Activated naive CD4-positive, alpha-beta T cell (primary cell): ENCODE measurements at regions not wholly inside any gene's neighbourhood (a gene's known extent, or its start where the extent isn't known, plus 50 kb on each side); places are given as distances from the start of the nearest gene placed in this dataset.
"Not testable (repeated sequence)": the region's sequence is repeated elsewhere in the genome, so short reads cannot be mapped to it uniquely, and the experiment has no call there.

ENCODE experiments used
- DNase-seq, 4 experiments: peaks; one replicate each; lab custom pipeline; 2025; lab: John Stamatoyannopoulos, UW

DNA sequence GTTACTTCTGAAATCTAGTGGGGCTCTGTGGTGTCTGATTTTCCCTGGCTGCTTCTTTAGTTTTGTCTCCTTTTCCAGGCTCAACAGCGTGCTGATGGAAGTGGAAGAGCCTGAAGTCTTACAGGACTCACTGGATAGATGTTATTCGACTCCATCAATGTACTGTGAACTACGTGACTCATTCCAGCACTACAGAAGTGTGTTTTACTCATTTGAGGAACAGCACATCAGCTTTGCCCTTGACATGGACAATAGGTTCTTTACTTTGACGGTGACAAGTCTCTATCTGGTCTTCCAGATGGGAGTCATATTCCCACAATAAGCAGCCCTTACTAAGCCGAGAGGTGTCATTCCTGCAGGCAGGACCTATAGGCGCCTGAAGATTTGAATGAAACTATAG lies 51.1 kb downstream of the NBPF8 start:
- DNase-seq = not testable (repeated sequence)

GRCh38 chr1:120477663-120478062 lies 62.8 kb downstream of the NBPF8 start:
- not testable (repeated sequence) for DNase-seq

- DNase-seq = not testable (repeated sequence)
These were observed 63.6 kb downstream of the NBPF8 start for GRCh38 chr1:120478400-120478799.

- not testable (repeated sequence) for DNase-seq
These were observed 72.7 kb downstream of the NBPF8 start for GRCh38 chr1:120487542-120487941.

DNA sequence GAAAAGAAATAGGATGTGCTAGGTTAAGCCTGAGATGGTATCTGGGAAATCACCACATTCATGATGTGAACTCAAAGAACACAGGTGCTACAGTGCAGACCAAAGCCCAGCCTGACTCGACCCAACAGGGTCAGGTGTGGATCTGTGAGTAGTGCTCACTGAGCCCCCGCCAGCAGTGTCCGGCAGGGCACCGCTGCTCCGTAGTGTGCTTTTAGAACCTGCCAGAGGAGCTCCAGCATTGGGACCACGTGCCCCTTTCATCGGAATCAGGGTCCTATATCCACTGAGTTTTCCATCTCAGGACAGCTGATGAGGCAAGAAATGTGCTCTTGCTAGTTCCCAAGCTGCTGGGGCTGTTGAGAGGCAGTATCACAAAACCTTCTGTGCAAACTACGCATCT lies 74.4 kb downstream of the NBPF8 start:
- not testable (repeated sequence) for DNase-seq

DNA sequence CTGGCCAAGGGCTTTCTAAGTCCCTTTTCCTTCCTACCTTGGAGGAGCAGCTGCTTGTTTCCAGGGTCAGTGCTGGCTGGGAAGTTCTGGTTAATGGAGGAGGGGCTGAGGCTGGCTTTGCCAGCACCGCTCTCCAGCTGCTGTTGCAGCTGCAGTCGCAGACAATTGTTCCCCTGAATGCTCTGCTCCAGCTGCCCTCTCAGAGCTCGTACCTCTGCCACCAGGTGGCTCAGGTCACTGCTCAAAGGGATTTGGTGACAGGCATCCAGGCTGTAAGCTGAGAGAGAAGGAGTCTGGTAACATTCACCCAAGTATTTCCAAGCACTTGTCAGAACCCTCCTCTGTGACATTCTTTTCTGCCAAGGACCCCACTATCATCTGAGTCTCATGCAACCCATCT lies 82.3 kb downstream of the NBPF8 start:
- DNase-seq = not testable (repeated sequence)

- DNase-seq = not testable (repeated sequence)
These were observed 88.4 kb downstream of the NBPF8 start for GRCh38 chr1:120503284-120503683.

- not testable (repeated sequence) for DNase-seq
These were observed 91.5 kb downstream of the NBPF8 start for GRCh38 chr1:120506352-120506751.

DNA sequence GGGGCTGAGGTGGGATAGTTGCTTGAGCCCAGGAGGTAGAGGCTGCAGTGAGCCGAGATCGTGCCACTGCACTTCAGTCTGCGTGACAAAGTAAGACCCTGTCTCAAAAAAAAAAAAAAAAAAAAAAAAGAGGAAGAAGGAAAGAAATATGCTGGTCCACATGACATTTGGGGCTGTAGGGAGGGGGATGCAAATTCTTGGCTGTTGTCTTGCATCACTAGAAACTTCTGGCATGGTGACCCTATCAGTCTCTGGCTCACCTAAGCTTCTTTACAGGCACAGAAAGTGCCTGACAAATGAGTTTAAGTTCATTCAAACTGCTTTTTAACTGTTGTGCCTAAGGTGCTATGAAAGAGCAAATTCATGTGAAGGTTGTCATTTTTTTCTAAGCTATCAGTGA lies 93.5 kb downstream of the NBPF8 start:
- DNase-seq = not testable (repeated sequence)

DNA sequence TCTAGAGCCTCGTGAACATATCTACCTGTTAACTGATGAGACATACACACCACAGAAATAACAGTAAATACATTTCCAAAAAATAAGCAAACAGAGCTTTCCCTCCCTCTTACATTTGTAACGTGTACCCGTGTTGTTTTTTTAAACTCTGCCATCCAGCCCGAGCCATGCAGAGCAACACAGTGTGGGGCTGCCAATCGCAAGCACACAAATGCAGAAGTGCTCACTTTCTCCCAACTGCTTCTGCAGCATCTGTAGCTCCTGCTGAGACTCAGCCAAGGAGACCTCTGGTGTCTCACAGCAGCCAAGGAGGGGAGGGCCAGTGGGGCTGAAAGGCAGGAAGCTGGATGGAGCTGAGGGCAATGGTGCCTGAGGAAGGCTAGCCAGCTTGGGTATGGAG lies 94.4 kb downstream of the NBPF8 start:
- DNase-seq = not testable (repeated sequence)

DNA sequence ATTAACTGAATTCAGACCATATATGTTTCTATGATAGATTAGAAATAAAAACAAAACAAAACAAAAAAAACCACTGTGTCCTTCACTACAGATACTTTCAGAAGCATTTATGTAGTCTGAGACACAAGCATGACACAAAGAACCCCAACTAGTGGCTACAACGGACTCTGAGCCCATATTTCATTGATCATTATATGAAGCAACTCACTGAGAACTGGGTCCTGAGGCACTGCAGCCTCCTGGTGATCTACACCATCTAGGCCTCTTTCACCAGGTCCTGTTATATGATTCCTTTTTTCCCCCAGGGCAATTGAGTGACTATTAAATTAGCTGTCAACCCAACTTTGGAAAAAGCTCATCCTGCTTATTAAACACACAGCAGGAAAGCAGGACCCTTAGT lies 98.3 kb downstream of the NBPF8 start:
- DNase-seq = not testable (repeated sequence)

DNA sequence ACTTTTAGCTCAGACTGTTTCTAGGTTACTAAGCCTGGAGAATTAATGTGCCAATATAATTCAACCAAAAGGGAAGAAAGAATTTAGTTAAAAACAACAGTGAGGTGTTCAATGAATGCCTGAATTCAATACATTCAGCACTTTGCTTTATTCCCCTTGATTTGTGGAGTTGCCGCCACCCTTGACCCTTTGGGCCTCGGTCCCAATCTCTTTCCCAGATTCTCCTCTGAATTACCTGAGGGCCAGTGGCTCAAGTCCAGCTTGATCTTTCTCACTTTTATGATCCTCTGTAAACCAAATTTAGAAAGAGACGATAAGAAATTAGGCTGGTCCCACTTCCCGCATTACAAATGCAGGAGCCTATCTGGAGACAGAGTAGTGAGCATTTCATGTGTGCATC lies 98.7 kb downstream of the NBPF8 start:
- DNase-seq = not testable (repeated sequence)

DNA sequence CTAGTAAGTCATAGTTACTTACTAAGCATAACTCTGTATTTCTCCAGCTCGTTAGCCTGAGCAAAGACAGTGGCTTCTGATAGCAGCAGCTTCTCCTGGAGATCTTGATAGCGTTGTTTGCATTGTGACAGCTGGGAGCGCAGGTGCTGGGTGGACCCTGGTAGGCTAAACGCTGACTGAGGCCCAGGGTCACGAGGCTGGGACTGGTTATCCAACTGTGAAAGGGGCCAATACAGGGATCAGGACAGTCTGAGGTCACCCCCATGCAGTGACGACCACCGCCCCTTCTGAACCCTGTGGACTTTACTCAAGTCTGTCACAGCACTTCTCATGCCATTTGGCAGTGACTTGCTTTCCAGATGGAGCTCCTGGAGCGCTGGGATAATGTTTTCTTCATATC lies 104.4 kb downstream of the NBPF8 start:
- DNase-seq = not testable (repeated sequence)

DNA sequence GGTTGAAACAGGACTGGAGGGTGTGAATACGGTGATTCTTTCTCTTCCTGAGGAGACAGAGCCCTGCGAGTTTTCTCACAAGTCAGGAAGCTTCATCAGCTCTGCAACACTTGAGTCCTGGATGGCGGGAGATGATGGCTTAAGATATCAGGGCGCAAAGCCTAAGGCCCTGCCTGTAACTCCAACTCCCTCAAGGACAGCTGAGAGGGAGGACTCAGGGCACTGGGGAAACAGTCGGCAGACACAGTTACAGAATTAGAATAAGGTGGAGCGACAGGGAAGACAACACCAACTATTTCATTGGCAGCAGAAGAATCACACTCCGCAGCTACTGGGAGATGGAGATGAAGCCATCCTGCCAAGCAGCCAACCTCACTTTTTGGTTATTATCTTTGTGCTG lies 109.6 kb downstream of the NBPF8 start:
- not testable (repeated sequence) for DNase-seq

GRCh38 chr1:120525386-120525785 lies 110.6 kb downstream of the NBPF8 start:
- DNase-seq = not testable (repeated sequence)

DNA sequence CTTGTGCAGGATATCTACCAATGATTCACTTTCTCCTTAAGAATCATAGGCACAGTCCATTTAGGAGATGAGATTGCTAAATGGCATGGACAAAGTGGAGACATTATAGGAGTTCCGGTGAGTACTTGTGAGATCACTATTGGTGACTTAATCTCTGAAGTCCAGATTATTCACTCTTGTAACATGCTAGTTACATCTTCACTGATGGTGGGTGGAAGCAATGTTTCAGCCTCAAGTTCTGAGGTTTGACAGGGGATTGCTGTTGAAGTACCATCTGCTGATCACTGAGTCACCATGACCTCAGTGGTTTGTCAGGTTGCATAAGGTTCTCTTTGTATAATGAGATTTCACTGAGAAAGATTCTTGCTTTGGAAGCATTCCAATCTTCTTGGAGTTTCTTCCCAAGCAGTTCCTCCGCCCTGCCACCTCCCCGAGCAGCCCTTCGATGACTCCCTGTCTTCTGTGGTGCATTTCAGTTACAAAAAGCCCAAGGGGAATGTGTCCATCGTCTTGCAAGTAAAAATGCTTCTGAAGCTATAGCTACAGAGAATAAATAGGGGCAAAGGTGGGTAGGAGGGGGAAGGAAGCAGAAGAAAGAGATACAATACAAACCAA lies 114.7 kb downstream of the NBPF8 start:
- not testable (repeated sequence) for DNase-seq

DNA sequence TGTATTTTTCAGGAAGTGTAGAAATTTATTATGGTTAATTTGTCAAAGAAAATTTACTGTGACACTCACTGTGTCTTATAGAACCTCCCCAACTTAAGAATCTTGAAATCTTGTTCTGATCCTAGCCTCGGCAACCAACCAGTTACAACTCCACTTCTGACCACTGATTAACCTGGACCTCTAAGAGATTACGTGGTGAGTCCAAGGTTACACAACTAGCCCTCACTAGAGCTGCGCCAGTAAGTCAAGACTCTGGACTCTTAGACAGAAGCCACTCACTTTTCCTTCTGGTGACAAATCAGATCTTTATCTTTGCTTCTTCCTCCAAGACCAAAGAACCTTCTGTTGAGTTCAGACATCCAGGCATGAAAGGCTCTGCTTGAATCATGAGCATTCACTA lies 116.6 kb downstream of the NBPF8 start:
- not testable (repeated sequence) for DNase-seq

- not testable (repeated sequence) for DNase-seq
These were observed 119.7 kb downstream of the NBPF8 start for GRCh38 chr1:120534361-120535047.

DNA sequence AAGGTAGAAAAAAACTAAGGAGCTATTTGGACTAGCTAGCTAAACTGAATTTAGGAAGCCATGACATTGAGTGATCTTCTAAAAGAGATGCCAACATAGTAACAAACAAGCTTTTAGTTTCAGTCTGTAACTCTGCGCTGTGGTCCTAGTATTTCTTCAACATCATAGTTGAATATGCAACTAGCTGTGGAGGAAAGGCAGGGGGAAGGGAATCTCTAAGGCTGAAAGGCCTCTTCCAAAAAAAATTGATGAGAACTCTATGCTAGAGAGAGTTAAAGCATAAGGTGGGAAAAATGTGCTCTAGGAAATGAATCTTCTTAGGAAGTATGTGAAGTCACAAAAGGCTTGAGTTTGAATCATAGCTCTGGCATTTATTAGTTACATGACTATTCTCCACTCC lies 120.2 kb downstream of the NBPF8 start:
- DNase-seq = not testable (repeated sequence)

DNA sequence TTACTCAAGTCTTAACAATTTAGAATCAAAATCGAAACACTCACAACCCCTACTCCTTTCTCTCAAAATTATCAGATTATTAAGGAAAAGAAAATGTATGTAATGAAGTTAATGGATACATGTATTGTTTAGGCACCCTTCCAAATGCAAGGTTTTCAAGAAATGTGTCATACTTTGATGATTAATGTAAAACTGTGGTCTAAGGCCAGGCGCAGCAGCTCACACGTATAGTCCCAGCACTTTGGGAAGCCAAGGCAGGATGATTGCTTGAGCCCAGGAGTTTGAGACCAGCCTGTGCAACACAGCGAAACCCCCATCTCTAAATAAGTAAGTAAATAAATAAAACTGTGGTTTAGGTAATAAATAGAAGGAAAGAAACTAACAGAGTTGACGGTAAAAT lies 126.6 kb downstream of the NBPF8 start:
- DNase-seq = not testable (repeated sequence)

- DNase-seq = not testable (repeated sequence)
These were observed 127.5 kb downstream of the NBPF8 start for GRCh38 chr1:120542365-120542764.

- DNase-seq = not testable (repeated sequence)
These were observed 128.1 kb downstream of the NBPF8 start for GRCh38 chr1:120542940-120543339.

DNA sequence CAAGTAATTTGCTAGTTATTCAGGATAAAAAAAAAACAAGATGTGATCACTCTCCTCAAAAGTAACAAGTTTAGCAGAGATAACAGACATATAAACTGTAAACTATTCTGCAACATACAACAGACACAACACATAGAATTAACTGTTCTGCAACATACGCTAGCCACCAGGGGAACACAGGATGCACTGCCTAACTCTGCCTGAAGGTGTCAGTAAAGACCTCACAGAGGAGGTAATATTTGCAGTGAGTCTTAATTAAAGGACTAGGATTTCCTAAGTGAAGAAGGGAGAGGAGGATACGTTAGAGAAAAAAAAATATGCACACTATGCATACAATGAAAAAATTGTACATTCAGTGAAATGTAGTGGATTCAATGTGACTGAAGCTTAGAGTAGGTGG lies 129.6 kb downstream of the NBPF8 start:
- DNase-seq = not testable (repeated sequence)

DNA sequence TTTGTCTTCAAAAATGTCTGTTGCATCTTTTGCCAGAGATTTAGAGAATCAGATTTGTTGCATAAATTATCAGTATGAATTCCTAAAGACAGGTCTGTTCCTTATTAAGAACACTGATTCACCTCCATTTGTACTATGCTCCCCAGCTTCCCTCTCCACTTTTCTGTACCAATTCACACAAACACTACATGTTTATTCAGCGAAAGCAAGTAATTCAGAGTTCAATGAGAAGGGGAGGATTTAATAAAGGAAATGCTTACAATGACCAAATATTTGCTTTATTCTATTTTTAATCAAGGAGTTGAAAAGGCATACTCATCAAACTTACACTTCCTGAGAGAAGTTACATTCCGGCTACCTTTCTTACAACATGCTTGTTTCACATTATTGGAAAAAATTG lies 135.5 kb downstream of the NBPF8 start:
- not testable (repeated sequence) for DNase-seq
